ENCODE measurements at regions not wholly inside any gene's neighbourhood (a gene's known extent, or its start where the extent isn't known, plus 50 kb on each side); places are given as distances from the start of the nearest gene placed in this dataset.
A peak's percentile ranks its signal among the peaks of the same experiment; 100 is the strongest.
"Not testable (repeated sequence)": the region's sequence is repeated elsewhere in the genome, so short reads cannot be mapped to it uniquely, and the experiment has no call there.

DNA sequence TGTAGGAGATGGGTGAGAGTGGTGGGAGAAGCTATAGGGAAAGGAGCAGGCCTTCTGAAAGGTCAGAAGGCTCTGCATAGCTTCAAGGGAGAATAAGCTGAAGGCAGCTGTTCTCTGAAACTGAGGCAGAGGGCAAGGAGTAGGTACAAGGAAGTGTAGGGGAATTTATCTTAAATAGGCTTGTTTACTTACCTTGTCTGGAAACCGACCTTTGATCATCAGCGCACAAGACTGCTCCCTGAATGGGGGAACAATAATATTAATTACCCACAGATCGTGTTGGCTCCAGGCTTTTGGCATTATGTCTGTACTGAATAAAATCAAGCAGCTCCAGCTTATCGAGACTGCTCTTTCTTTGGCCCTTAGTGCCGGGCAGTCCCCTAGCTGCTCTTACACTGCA, 175.5 kb upstream of the MAGEB16 start:
- no peak for DNase-seq

DNA sequence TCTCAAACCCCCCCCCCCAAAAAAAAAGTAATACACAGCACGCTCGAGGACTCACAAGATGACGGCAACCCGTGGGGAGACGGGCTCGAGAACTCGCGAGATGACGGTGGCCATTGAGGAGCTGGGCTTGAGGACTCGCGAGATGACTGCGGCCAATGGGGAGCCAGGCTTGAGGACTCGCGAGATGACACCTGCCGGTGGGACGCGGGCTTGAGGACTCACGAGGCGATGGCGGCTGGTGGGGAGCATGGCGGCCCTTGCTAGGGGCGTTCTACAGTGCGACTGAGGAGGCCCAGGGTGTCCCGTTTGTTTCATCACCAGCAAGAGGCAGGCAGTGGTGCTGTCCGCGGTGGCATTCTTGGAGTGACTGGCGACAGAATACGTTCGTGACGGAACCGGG, 172.4 kb upstream of the MAGEB16 start:
- DNase-seq: no peak

DNA sequence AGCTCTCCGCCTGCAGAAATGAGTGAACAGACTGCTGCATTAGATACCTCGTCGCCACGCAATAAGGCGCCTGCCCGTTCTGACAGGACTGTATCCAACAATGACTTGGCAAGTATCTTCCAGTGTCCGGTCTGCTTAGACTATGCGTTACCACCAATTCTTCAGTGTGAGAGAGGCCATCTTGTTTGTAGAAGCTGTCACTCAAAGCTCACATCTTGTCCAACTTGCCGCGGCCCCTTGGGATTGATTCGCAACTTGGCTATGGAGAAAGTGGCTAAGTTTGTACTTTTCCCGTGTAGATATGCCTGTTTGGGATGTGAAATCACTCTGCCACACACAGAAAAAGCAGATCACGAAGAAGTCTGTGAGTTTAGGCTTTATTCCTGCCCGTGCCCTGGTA, 172.0 kb upstream of the MAGEB16 start:
- DNase-seq: no peak

DNA sequence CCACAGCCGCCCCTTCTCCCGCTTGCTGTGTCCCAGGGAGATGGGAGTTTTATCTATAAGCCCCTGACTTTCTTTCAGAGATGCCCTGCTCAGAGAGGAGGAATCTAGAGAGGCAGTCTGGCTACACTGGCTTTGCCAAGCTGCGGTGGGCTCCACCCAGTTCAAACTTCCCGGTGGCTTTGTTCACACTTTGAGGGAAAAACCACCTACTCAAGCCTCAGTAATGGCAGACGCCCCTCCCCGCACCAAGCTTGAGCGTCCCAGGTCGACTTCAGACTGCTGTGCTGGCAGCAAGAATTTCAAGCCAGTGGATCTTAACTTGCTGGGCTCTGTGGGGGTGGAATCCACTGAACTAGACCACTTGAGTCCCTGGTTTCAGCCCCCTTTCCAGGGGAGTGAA, 162.2 kb upstream of the MAGEB16 start:
- DNase-seq: not testable (repeated sequence)

DNA sequence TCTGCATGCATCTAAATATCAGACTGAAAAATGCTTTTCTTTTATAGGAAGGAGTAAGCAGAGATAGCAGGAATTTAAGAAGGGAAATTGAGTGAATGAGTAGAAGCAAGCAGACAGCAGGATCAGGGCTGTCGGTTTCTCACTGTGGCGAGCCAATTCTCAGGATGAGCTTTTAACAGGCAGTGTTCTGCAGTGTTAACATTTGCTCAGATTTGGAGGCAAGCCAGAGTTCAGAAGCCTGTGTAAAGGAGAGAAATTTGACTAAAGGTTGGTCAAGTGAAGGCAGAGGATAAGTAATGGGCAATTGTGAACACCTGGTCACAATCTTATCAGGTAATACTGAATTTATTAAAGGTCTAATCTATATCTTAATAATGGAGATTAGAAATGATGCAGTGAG, 133.3 kb upstream of the MAGEB16 start:
- no peak for DNase-seq

DNA sequence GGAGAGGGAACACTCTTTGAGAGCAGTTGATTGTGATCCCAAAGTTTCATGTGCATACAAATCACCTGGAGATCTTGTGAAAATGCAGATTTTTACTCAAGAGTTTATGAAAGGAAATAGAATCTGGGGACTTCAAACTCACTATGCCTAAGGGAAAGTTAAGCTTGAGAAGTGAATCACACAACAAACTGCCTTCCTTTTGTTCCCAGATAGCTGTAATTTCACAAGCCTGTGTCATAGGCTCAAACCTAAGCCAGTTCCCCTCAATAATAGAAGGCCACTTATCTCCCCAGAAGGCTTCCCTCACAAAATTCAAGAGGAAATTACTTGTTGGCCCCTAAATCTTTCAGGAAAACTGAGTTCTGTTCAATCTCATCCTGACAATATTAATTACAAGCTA, 132.8 kb upstream of the MAGEB16 start:
- no peak for DNase-seq

DNA sequence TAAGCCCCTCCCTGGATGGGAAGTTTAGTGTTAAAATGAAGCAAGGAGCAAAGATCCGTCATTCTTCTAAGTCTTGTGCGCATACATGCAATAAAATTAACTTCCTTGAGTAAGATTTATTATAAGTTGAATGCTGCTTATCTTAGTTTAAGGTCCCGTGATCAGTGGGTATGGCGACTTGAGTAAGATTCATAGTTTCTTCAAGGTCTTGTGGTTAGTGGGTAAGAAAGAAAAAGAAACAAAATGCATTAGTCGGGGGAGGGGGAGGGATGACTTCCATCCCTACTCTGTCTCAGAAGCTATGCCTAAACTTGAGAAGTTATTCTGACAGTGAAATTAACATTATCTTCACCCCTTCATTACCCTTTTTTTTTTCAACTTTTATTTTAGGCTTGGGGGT, 127.3 kb upstream of the MAGEB16 start:
- no peak for DNase-seq

DNA sequence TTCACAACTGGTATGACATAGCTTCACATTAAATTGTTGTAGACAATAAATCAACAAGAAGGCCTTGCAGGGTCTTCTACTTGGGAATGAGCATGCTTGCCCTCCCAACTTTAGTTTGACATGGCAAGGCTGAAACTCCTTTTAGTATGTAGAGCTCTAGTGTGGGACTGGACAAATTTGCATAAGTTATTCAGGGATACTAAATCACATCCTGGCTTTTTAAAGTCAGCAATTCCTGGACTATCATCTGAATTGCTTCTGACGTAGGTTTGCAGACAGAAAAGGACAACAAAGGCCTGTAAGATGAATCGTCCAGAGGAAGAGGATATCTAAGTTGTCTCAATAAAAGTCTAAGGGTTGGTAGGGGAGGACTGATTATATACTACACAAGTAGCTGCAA, 123.0 kb upstream of the MAGEB16 start:
- no peak for DNase-seq

DNA sequence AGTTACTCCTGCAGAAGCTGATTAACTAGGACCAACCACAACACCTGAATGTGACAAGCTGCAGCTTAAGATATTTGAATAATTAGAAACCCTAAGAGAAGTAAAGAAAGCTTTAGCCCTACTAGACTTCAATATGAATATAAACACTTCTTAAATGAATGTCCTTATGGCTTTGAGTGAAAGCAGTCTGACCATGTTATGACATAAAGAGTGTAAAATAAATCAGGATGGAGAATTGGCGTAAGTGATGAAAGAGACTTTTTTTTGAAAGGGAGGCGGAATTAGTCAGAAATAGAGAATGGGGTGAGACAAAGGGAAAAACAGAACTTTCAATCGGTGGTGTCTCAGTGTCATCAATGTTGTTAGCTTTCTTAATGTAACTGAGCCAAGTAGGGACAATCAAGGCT, 117.2 kb upstream of the MAGEB16 start:
- no peak for DNase-seq

DNA sequence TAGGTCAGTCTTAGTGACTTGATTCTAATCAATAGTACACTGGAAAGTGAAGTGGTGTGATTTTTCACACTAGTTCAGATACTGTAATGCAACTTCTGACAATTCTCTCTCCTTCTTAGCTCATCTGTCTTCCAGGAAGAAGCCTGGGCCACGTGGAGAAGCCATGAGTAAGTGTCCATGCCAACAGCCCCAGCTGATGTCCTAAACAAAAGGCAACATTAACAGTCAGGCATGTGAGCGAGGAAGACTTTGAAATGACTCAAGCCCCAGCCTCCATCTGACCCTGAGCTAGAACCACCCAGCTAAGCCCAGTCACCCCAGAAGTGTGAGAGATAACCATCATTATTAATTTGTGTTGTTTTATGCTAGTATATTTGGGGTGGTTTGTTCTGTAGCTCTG, 115.7 kb upstream of the MAGEB16 start:
- DNase-seq: no peak

DNA sequence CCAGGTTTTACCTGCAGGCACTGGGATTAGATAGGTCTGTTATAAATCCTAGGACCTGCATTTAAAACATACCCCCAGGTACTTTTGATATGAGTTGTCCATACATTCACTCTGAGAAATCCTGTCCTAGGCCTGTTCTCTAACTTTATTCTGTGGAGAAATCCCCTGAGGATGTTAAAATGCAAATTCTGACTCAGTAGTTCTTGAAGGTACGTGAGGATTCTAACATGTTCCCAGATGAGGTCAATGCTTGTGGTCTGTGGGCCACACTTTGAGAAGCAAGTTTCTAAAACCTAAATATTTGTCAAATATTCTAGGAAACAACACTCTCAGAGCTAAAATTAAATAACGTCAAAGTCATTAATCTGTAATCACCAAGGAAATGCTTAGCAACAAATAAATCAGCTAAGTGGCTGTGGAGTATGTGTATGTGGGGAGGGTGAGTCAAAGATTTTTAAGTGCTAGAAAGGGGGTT, 101.3 kb upstream of the MAGEB16 start:
- DNase-seq: no peak

DNA sequence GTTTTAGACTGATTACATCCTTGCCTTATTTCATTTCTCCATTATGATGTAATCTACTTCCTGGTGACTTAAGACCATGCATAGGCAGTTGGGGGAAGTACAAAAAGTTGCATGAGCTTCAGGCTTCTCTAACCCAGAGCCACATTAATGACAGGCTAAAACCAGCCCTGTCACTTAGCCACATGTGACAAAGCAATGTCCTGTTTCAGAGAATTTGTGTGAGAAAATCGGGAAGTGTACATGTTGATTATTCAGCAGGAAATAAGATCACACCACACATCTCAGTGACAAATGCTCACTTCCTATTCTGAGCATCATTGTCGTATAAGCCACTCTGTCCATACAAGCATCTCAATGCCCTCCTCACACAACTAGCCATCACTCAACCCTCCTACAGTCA, 98.5 kb upstream of the MAGEB16 start:
- no peak for DNase-seq

DNA sequence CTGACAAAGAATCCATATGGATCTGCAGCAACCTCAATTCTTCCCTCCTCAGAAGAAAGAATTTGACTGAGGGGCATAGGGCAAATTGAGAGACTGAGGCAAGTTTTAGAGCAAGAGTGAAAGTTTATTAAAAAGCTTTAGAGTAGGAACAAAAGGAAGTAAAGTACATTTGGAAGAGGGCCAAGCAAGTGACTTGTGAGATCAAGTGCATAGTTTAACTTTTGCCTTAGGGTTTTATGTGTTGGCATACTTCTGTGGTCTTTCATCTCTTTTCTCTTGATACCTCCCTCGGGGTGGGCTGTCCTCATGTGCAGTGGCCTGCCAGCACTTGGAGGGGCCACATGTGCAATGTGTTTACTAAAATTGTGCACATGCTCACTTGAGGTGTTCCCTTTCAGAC, 98.0 kb upstream of the MAGEB16 start:
- no peak for DNase-seq

DNA sequence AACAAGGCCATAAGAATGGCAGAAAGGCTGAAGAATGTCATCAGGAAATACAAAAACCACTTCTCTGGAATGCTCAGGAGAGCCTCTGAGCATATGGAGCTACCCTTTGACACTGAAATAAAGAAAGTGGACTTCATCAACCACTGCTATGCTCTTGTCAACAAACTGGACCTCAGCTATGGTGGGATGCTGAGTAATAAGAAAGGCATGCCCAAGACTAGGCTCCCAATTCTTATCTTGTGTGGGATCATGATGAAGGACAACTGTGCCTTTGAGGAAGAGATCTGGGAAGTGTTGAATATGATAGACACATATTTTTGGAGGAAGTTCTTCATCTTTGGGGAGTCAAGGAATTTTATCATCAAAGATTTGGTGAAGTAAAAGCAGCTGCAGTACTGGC, 86.9 kb upstream of the MAGEB16 start:
- peak; percentile 24 for DNase-seq

DNA sequence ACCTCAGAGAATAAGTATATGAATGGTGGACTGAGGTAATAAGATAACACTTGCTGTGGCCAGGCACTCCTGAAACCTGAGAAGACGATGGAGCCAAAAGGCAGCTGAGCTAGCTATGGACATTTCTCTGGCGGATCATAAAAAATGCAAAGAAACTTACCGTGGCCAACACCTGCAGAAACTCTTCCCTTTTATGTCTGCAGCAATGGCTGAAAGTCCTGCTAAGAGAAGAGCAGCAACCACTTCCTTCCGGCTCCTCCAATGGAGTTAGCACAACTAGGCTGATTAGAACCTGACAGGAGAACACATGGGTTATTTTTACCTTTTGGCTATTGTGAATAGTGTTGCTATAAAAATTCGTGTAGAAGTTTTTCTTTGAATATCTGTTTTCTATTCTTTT, 76.0 kb upstream of the MAGEB16 start:
- DNase-seq: no peak

DNA sequence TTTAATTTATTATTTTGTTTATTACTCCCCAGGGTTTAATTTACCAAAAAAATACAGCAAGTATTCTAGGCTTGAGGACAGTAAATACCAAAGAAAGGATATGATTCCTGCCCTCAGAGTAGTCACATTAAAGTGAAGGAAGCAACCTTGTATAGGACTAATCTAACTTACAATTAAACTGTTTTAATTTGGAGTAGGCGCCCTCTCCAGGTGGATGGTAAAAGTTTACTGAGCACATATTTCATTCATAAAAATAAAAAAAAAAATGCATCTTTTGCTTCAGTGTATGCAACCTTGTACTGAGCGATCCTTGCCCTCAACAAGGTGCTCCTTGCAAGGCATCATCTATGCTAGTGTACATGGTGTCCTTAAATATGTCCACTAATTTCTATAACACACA, 72.0 kb upstream of the MAGEB16 start:
- DNase-seq: no peak

DNA sequence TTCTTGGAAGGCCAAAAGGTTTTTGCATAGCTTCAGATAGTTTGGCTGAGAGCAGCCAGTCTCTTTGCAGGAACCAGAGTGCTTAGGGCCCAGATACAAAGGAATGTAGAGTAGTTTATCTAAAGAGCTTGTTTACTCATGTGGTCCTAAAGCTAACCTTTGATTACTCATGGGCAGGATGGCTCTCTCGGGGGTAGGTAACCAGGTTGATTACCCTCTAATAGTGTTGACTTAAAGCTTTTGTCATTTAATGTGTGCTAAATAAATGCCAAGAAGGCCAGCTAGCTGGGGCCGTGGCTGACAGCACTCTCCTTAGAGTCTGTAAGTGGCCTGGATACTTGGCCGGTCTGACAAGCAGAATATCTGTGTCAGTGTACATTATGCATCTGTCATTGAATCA, 69.7 kb upstream of the MAGEB16 start:
- no peak for DNase-seq

DNA sequence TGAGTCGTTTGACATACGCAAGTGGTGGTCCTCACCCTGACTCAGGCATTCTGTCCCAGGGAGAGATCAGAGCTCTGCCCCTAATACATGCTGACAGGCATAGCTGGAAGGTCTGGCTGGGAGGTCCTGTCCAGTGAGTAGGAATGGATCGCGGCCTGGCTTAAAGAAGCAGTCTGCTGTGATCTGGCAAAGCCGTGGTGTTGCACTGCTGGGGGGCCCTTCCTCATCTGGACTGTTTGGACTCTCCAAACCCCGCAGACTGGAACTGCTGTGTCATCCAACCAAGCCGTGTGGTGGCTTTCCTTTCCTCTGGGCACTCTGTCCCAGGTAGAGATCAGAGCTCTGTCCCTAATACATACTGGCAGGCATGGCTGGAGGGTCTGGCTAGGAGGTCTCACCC, 64.3 kb upstream of the MAGEB16 start:
- DNase-seq: no peak

DNA sequence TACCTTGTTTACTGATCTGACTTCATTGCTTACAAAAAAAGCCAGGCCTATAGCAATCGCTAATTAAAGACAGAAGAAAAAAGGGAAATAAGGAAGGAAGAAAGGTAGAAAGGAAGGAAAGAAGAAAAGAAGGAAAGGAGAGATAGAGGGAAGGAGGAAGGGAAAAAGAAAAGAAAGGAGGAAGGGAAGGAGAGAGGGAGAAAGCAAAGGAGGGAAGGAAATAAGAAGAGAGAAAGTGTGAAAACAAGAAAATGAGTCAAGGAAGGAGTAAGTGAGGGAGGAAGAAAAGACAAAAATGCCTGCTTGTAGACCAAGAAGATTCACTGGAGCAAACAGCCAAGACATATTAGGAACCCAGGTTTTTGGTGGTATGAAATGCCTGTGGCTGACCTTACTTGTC, 57.0 kb upstream of the MAGEB16 start:
- no peak for DNase-seq

DNA sequence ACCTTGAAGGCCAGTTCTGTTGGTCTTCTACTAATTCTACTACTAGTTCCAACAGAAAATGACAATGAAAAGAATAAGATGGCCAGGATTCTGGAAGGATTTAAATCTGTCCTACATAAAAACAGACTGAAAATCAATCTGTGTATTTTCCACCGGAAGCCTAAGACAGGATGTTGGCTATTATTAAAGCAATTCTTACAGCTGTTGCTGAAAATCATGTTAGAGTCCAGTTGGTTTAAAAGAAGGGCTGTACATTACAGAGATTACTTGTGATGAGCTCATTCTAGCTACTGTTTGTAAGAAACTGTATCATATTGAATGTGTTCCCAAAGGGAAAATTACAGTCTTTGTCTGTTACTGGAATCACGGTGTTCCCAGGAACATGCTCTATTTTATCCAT, 54.8 kb upstream of the MAGEB16 start:
- DNase-seq: no peak

Data from fibroblast of upper back skin (primary cell).